ENCODE measurements at regions not wholly inside any gene's neighbourhood (a gene's known extent, or its start where the extent isn't known, plus 50 kb on each side); places are given as distances from the start of the nearest gene placed in this dataset.

- no peak for ATAC-seq
- TF ChIP-seq ZNF70 (CRISPR knock-in tag; IDR thresholded peaks at IDR 0.05) (no peak), BACH2 (CRISPR knock-in tag; IDR thresholded peaks at IDR 0.05; ENCODE audit: borderline replicate concordance) (no peak), TOX (CRISPR knock-in tag; IDR thresholded peaks at IDR 0.05; ENCODE audit: borderline replicate concordance) (no peak), RARB (CRISPR knock-in tag; IDR thresholded peaks at IDR 0.05) (no peak), TCF4 (CRISPR knock-in tag; IDR thresholded peaks at IDR 0.05; ENCODE audit: borderline replicate concordance) (no peak), GLIS3 (CRISPR knock-in tag; IDR thresholded peaks at IDR 0.05) (no peak)
Measured at GRCh38 chr11:122341477-122341876, 225.5 kb upstream of the BLID start.

- no peak for TF ChIP-seq ISL1 (CRISPR knock-in tag; IDR thresholded peaks at IDR 0.05)
- TF ChIP-seq ZFP3 (CRISPR knock-in tag; IDR thresholded peaks at IDR 0.05) = no peak
- no peak for TF ChIP-seq GLIS3 (CRISPR knock-in tag; IDR thresholded peaks at IDR 0.05)
- TF ChIP-seq PATZ1 (CRISPR knock-in tag; IDR thresholded peaks at IDR 0.05; ENCODE audit: borderline replicate concordance) = no peak
- no peak for TF ChIP-seq TSHZ2 (CRISPR knock-in tag; IDR thresholded peaks at IDR 0.05)
- no peak for TF ChIP-seq ZFP30 (CRISPR knock-in tag; IDR thresholded peaks at IDR 0.05)
- no peak for TF ChIP-seq ARNTL (CRISPR knock-in tag; IDR thresholded peaks at IDR 0.05; ENCODE audit: borderline replicate concordance, low read depth)
- TF ChIP-seq CREB5 (CRISPR knock-in tag; IDR thresholded peaks at IDR 0.05; ENCODE audit: low read depth) = no peak
- TF ChIP-seq CSRNP3 (CRISPR knock-in tag; IDR thresholded peaks at IDR 0.05) = no peak
- no peak for TF ChIP-seq ZNF565 (CRISPR knock-in tag; conservative IDR thresholded peaks at IDR 0.05; ENCODE audit: low read depth)
- TF ChIP-seq ZC3H10 (CRISPR knock-in tag; IDR thresholded peaks at IDR 0.05) = no peak
- no peak for TF ChIP-seq ZNF8 (CRISPR knock-in tag; IDR thresholded peaks at IDR 0.05)
- TF ChIP-seq TCF4 (CRISPR knock-in tag; IDR thresholded peaks at IDR 0.05; ENCODE audit: borderline replicate concordance) = no peak
- TF ChIP-seq TOX (CRISPR knock-in tag; IDR thresholded peaks at IDR 0.05; ENCODE audit: borderline replicate concordance) = no peak
- no peak for TF ChIP-seq ZNF70 (CRISPR knock-in tag; IDR thresholded peaks at IDR 0.05)
- no peak for TF ChIP-seq OSR1 (CRISPR knock-in tag; IDR thresholded peaks at IDR 0.05)
- no peak for TF ChIP-seq POU6F1 (CRISPR knock-in tag; IDR thresholded peaks at IDR 0.05; ENCODE audit: borderline replicate concordance, low read depth)
- TF ChIP-seq CSDC2 (CRISPR knock-in tag; IDR thresholded peaks at IDR 0.05) = no peak
- no peak for TF ChIP-seq RARB (CRISPR knock-in tag; IDR thresholded peaks at IDR 0.05)
- no peak for TF ChIP-seq ESRRG (CRISPR knock-in tag; IDR thresholded peaks at IDR 0.05)
- ATAC-seq = no peak
Measured at GRCh38 chr11:122340607-122341290, 224.7 kb upstream of the BLID start.

Data from SK-N-SH treated with all-trans-retinoic acid at 6 μM for 48 hours (cell line).